Liver (tissue), 8 donors: ENCODE measurements at regions not wholly inside any gene's neighbourhood (a gene's known extent, or its start where the extent isn't known, plus 50 kb on each side); places are given as distances from the start of the nearest gene placed in this dataset.

Source experiments
- DNase-seq: peaks from one replicate; pipeline ENCODE4 v3.0.0-alpha.2; 2017; ENCODE audit warnings: low spot score
- H3K27ac ChIP-seq, 2 donors: one replicate each; pipeline ENCODE4 v1.7.0; 2013; ENCODE audit warnings: inconsistent platforms in 2 of 2, low read length in 2 of 2, control low read depth in 1 of 2, low read depth in 1 of 2, mild to moderate bottlenecking in 1 of 2
- H3K27me3 ChIP-seq, 4 donors: one replicate each; pipeline versions ENCODE4 v1.6.1 to v1.7.0; 2013; ENCODE audit warnings: low read length in 3 of 4, inconsistent platforms in 1 of 4, mild to moderate bottlenecking in 1 of 4, moderate library complexity in 1 of 4; ENCODE audit not compliant: control insufficient read depth in 4 of 4, insufficient read depth in 4 of 4
- H3K36me3 ChIP-seq, 4 donors: one replicate each; pipeline versions ENCODE4 v1.6.1 to v1.7.0; 2013; ENCODE audit warnings: low read length in 3 of 4, mild to moderate bottlenecking in 3 of 4, low read depth in 1 of 4, moderate library complexity in 1 of 4; ENCODE audit not compliant: control insufficient read depth in 4 of 4, insufficient read depth in 3 of 4
- H3K4me1 ChIP-seq, 4 donors: one replicate each; pipeline versions ENCODE4 v1.6.1 to v1.7.0; 2013; ENCODE audit warnings: low read length in 3 of 4, mild to moderate bottlenecking in 3 of 4, moderate library complexity in 1 of 4; ENCODE audit not compliant: control insufficient read depth in 4 of 4, insufficient read depth in 4 of 4
- H3K4me3 ChIP-seq, 3 donors: one replicate each; pipeline versions ENCODE4 v1.6.1 to v1.7.0; 2013; ENCODE audit warnings: low read length in 3 of 3, control low read depth in 1 of 3, low read depth in 1 of 3, mild to moderate bottlenecking in 1 of 3
- H3K9ac ChIP-seq, 2 donors: one replicate each; pipeline ENCODE4 v1.7.0; 2013; ENCODE audit warnings: low read length in 2 of 2, mild to moderate bottlenecking in 2 of 2, moderate library complexity in 2 of 2, control low read depth in 1 of 2, low read depth in 1 of 2
- H3K9me3 ChIP-seq, 4 donors: one replicate each; pipeline versions ENCODE4 v1.6.1 to v1.7.0; 2013; ENCODE audit warnings: low read length in 3 of 4; ENCODE audit not compliant: control insufficient read depth in 4 of 4
- EGR1 ChIP-seq, 2 donors: IDR thresholded peaks; 2 replicates each; pipeline ENCODE4 v1.6.1; 2016 to 2018; ENCODE audit warnings: antibody characterized with exemption in 2 of 2, low read depth in 2 of 2
- FOXA1 ChIP-seq: IDR thresholded peaks from 2 replicates; pipeline ENCODE4 v1.6.1; 2016; ENCODE audit warnings: antibody characterized with exemption
- FOXA2 ChIP-seq: IDR thresholded peaks from 2 replicates; pipeline ENCODE4 v1.6.1; 2016; ENCODE audit warnings: antibody characterized with exemption
- GABPA ChIP-seq, 2 donors: IDR thresholded peaks in 1 of 2; conservative IDR thresholded peaks in 1 of 2; 2 replicates each; pipeline ENCODE4 v1.6.1; 2016; ENCODE audit warnings: antibody characterized with exemption in 2 of 2, mild to moderate bottlenecking in 1 of 2, moderate library complexity in 1 of 2
- HNF4A ChIP-seq, 2 donors: conservative IDR thresholded peaks; 2 replicates each; pipeline ENCODE4 v1.6.1; 2016; ENCODE audit warnings: antibody characterized with exemption in 2 of 2, mild to moderate bottlenecking in 2 of 2
- JUND ChIP-seq, 2 donors: IDR thresholded peaks; 2 replicates each; pipeline ENCODE4 v1.6.1; 2016; ENCODE audit warnings: antibody characterized with exemption in 2 of 2
- NR2F2 ChIP-seq: IDR thresholded peaks from 2 replicates; pipeline ENCODE4 v1.6.1; 2016; ENCODE audit warnings: antibody characterized with exemption
- RAD21 ChIP-seq, 2 donors: IDR thresholded peaks; 2 replicates each; pipeline ENCODE4 v1.6.1; 2016; ENCODE audit warnings: antibody characterized with exemption in 2 of 2, mild to moderate bottlenecking in 2 of 2
- RXRA ChIP-seq, 2 donors: IDR thresholded peaks; 2 replicates each; pipeline ENCODE4 v1.6.1; 2017 to 2018; ENCODE audit warnings: antibody characterized with exemption in 2 of 2, mild to moderate bottlenecking in 1 of 2
- SP1 ChIP-seq: IDR thresholded peaks from 2 replicates; pipeline ENCODE4 v1.6.1; 2018; ENCODE audit warnings: antibody characterized with exemption, mild to moderate bottlenecking
- TAF1 ChIP-seq: conservative IDR thresholded peaks from 2 replicates; pipeline ENCODE4 v1.6.1; 2016; ENCODE audit warnings: antibody characterized with exemption, mild to moderate bottlenecking
- YY1 ChIP-seq: IDR thresholded peaks from 2 replicates; pipeline ENCODE4 v1.6.1; 2016; ENCODE audit warnings: antibody characterized with exemption, mild to moderate bottlenecking
- WGBS: extraction: QIAGEN DNeasy Blood & Tissue Kit; methylation state at CpG from one replicate; pipeline ENCODE4 v1.1.7; 2013; 5-methylcytosine and 5-hydroxymethylcytosine counted together
- TF ChIP-seq, protein P1 (sequence below): IDR thresholded peaks from 2 replicates; pipeline ENCODE4 v1.6.1; 2016; ENCODE audit warnings: antibody characterized with exemption
- TF ChIP-seq, protein P2 (sequence below): fragments of 150-350 bp; IDR thresholded peaks from 2 replicates; pipeline ENCODE4 v1.5.1; 2017; ENCODE audit warnings: improper control_type of control experiment, low read depth, low read length; ENCODE audit not compliant: missing input control
- TF ChIP-seq, protein P3 (sequence below): IDR thresholded peaks from 2 replicates; pipeline ENCODE4 v1.6.1; 2016; ENCODE audit warnings: antibody characterized with exemption, mild to moderate bottlenecking
- TF ChIP-seq, protein P4 (sequence below): IDR thresholded peaks from 2 replicates; pipeline ENCODE4 v1.6.1; 2016; ENCODE audit warnings: antibody characterized with exemption
- TF ChIP-seq, protein P5 (sequence below): IDR thresholded peaks from 2 replicates; pipeline ENCODE4 v1.6.1; 2016; ENCODE audit warnings: antibody characterized with exemption
- donor health status: healthy.
- donor health status: healthy.
- donor health status: healthy.
- donor health status: healthy.
- donor health status: healthy.

DNA sequence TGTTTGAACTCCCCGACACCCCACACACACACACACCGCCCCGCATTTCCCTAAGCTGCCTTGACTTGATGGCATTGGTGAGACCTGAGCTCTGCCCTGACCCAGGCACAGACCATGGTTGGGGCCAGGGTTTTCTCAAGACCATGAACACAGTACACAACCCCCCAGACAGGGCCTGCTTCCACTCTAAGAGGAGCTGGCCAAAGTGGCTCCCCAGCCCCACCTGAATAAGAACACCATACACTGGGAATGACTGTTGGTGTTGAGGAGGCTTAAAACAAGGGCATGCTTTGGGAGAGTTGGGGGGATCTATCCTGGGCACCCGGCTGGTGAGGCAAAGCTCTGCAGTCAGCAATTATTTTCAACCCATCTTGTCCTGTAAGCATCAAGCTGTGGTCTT, 77.6 kb upstream of the SYT6 start:
- peaks cover 0 to 5% (median 2%) of the 10 kb centered on the region in 4 donors for H3K4me1 ChIP-seq
- H3K9me3 ChIP-seq: no peaks in the 10 kb centered on the region
- TF ChIP-seq, protein P1, sequence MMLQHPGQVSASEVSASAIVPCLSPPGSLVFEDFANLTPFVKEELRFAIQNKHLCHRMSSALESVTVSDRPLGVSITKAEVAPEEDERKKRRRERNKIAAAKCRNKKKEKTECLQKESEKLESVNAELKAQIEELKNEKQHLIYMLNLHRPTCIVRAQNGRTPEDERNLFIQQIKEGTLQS: no peak
- TF ChIP-seq SP1 (no peak), RAD21 (IDR thresholded peaks at IDR 0.05) (no peak), EGR1 (IDR thresholded peaks at IDR 0.05; ENCODE audit: low read depth in 2 of 2) (no peak), NR2F2 (no peak), JUND (IDR thresholded peaks at IDR 0.05) (no peak), HNF4A (conservative IDR thresholded peaks at IDR 0.05) (no peak), TAF1 (no peak), FOXA1 (no peak), YY1 (no peak), GABPA (IDR thresholded peaks at IDR 0.05 in 1 of 2, conservative IDR thresholded peaks at IDR 0.05 in 1 of 2) (no peak), RXRA (IDR thresholded peaks at IDR 0.05) (no peak), FOXA2 (no peak)
- TF ChIP-seq, protein P2, sequence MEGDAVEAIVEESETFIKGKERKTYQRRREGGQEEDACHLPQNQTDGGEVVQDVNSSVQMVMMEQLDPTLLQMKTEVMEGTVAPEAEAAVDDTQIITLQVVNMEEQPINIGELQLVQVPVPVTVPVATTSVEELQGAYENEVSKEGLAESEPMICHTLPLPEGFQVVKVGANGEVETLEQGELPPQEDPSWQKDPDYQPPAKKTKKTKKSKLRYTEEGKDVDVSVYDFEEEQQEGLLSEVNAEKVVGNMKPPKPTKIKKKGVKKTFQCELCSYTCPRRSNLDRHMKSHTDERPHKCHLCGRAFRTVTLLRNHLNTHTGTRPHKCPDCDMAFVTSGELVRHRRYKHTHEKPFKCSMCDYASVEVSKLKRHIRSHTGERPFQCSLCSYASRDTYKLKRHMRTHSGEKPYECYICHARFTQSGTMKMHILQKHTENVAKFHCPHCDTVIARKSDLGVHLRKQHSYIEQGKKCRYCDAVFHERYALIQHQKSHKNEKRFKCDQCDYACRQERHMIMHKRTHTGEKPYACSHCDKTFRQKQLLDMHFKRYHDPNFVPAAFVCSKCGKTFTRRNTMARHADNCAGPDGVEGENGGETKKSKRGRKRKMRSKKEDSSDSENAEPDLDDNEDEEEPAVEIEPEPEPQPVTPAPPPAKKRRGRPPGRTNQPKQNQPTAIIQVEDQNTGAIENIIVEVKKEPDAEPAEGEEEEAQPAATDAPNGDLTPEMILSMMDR: no peak
- TF ChIP-seq, protein P3, sequence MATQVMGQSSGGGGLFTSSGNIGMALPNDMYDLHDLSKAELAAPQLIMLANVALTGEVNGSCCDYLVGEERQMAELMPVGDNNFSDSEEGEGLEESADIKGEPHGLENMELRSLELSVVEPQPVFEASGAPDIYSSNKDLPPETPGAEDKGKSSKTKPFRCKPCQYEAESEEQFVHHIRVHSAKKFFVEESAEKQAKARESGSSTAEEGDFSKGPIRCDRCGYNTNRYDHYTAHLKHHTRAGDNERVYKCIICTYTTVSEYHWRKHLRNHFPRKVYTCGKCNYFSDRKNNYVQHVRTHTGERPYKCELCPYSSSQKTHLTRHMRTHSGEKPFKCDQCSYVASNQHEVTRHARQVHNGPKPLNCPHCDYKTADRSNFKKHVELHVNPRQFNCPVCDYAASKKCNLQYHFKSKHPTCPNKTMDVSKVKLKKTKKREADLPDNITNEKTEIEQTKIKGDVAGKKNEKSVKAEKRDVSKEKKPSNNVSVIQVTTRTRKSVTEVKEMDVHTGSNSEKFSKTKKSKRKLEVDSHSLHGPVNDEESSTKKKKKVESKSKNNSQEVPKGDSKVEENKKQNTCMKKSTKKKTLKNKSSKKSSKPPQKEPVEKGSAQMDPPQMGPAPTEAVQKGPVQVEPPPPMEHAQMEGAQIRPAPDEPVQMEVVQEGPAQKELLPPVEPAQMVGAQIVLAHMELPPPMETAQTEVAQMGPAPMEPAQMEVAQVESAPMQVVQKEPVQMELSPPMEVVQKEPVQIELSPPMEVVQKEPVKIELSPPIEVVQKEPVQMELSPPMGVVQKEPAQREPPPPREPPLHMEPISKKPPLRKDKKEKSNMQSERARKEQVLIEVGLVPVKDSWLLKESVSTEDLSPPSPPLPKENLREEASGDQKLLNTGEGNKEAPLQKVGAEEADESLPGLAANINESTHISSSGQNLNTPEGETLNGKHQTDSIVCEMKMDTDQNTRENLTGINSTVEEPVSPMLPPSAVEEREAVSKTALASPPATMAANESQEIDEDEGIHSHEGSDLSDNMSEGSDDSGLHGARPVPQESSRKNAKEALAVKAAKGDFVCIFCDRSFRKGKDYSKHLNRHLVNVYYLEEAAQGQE: no peak
- TF ChIP-seq, protein P4, sequence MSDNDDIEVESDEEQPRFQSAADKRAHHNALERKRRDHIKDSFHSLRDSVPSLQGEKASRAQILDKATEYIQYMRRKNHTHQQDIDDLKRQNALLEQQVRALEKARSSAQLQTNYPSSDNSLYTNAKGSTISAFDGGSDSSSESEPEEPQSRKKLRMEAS: no peak
- TF ChIP-seq, protein P5, sequence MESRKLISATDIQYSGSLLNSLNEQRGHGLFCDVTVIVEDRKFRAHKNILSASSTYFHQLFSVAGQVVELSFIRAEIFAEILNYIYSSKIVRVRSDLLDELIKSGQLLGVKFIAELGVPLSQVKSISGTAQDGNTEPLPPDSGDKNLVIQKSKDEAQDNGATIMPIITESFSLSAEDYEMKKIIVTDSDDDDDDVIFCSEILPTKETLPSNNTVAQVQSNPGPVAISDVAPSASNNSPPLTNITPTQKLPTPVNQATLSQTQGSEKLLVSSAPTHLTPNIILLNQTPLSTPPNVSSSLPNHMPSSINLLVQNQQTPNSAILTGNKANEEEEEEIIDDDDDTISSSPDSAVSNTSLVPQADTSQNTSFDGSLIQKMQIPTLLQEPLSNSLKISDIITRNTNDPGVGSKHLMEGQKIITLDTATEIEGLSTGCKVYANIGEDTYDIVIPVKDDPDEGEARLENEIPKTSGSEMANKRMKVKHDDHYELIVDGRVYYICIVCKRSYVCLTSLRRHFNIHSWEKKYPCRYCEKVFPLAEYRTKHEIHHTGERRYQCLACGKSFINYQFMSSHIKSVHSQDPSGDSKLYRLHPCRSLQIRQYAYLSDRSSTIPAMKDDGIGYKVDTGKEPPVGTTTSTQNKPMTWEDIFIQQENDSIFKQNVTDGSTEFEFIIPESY: no peak
- no peak overlapping the region for H3K9ac ChIP-seq
- DNase-seq: no peak
- no peaks in the 10 kb centered on the region for H3K27me3 ChIP-seq
- no peak overlapping the region for H3K27ac ChIP-seq
- H3K4me3 ChIP-seq: no peak overlapping the region
- no peaks in the 10 kb centered on the region for H3K36me3 ChIP-seq
- 95% methylated on average over 4 of the region's 4 CpGs for WGBS

DNA sequence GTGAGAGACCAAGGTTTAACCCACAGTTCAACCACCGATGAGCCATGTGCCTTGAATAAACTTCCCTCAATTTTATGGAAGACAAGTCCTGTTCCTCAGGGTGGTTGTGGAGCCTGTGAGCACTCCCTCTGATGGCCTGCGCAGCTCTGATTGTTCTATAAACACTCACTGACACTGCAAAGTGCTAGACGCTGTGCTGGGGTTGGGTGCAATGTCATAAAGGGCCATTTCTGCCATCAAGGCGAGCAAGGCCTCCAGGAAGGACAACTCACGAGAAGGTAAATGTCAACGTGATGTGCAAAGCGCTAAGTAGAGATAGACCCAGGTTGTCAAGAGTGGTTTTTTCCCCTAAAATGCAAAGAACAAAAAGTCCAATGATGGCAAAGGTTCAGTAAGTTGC, 75.7 kb upstream of the SYT6 start:
- TF ChIP-seq, protein P3: no peak
- TF ChIP-seq RXRA (IDR thresholded peaks at IDR 0.05) (peak; percentile 42 to 55), JUND (IDR thresholded peaks at IDR 0.05) (no peak), FOXA1 (no peak)
- H3K9me3 ChIP-seq: no peaks in the 10 kb centered on the region
- no peaks in the 10 kb centered on the region for H3K27me3 ChIP-seq
- no peak overlapping the region for H3K27ac ChIP-seq
- DNase-seq: no peak
- H3K9ac ChIP-seq: no peak overlapping the region
- H3K4me3 ChIP-seq: no peak overlapping the region
- WGBS: 92% methylated on average over 7 of the region's 7 CpGs
- peaks cover 0 to 5% (median 2%) of the 10 kb centered on the region in 4 donors for H3K4me1 ChIP-seq
- no peaks in the 10 kb centered on the region for H3K36me3 ChIP-seq
